ENCODE measurements at regions not wholly inside any gene's neighbourhood (a gene's known extent, or its start where the extent isn't known, plus 50 kb on each side); places are given as distances from the start of the nearest gene placed in this dataset.
"Not testable (repeated sequence)": the region's sequence is repeated elsewhere in the genome, so short reads cannot be mapped to it uniquely, and the experiment has no call there.

GRCh38 chr2:54031288-54031687, 60.5 kb upstream of the PSME4 start:
- DNase-seq (ENCODE audit: low spot score), result not testable (repeated sequence)

DNA sequence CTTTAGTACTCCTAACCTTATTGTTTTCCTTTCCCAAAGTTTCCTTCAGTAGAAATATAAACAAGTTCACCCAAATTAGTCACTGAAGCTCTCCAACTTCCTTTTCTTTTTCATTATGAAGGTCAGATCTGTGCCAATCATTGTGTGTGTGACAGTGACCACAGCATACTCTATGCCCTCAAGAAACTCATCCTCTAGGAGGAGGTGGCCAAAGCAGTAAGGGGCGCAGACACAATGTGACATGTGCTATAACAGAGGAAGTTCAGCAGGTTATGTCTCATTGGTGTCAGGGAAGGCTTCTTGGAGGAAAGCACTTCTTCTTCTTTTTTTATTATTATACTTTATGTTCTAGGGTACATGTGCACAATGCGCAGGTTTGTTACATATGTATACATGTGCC, 60.0 kb upstream of the PSME4 start:
- no peak for DNase-seq (ENCODE audit: low spot score)

GRCh38 chr2:54030396-54030741, 59.6 kb upstream of the PSME4 start:
- no peak for DNase-seq (ENCODE audit: low spot score)

DNA sequence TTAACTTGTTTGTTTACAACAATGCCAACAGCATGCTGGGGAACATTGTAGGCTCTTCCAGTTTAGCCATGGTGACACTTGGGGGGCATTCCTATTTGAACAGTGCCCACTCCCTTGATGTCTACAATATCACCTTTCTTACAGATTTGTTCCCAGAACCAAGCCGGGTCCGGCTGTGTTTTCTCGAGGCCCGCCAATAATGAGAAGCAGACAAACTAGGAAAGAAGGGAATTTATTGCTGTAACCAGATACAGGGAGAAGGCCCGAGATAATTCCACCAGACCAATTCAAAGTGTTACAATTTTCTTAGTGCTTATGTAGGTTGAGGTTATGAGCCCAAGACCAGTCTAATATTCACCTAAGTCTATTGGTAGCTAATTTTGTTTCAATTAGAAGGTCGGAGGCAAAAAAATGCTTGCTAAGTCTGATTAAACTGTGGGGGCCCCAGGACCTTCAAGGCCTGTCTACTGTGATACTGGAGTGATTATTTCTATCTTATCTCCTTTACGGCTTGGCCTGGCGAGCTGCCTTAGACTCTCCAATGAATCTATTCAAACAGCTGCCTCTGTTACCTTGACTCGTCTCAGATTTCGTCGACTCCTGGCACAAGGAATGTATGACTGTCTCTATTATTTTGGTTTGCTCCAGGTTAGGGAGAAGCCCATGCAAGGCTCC, 59.1 kb upstream of the PSME4 start:
- DNase-seq (ENCODE audit: low spot score), result no peak

- DNase-seq (ENCODE audit: low spot score), result not testable (repeated sequence)
Measured at GRCh38 chr2:54025463-54026075, 54.8 kb upstream of the PSME4 start.

DNA sequence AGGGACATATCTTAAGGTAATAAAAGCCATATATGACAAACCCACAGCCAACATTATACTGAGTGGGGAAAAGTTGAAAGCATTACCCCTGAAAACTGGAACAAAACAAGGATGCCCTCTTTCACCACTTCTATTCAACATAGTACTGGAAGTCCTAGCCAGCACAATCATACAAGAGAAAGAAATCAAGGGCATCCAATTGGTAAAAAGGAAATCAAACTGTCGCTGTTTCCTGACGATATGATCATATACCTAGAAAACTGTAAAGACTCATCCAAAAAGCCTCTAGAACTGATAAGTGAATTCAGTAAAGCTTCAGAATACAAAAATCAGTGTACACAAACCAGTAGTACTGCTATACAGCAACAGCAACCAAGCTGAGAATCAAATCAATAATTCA, 53.8 kb upstream of the PSME4 start:
- DNase-seq (ENCODE audit: low spot score), result no peak

DNA sequence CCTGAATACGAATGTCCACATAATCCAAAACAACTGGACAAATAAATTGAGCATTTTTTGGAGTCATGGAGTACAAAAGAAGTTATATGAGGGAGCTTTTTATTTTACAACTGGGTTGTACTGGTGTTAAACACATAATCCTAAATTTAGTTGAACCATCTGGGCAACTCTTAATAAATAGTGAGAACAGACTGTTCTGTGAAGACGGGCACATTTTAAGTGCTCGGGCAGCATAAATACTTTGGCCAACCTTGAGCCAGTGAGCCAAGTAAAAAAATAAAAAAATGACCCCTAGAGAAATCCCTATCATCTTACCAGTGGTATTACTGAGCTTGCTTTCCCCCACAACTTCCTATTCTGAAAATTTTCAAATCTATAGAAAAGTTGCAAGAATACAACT, 50.9 kb upstream of the PSME4 start:
- DNase-seq (ENCODE audit: low spot score), result no peak

DNA sequence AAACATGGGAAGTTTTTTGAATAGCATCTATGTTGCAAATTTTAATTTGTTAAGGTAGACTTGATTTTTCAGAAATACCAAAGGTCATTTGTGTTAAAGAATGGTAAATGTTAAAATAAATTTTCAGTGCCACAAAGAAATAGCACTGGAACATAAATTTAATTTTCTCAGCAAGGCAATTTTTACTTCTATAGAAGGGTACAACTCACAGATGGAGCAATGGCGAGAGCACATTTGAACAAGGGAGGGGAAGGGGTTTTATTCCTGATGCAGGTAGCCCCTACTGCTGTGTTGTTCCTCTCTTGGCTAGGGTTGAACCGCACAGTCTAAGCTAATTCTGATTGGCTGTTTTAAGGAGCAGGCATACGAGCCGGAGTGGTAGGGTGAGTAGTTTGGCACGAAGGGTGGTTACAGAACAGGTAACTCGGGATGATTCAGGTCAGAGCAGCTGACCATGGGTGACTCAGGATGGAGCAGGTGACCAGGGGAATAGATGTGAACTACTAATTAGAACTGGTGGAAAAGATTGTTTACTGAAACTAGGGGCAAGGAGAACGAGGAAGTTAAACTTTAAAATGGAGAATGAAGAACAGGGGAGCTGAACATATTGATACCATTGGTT, 50.1 kb upstream of the PSME4 start:
- no peak for DNase-seq (ENCODE audit: low spot score)
